ENCODE measurements at regions not wholly inside any gene's neighbourhood (a gene's known extent, or its start where the extent isn't known, plus 50 kb on each side); places are given as distances from the start of the nearest gene placed in this dataset.

- TF ChIP-seq CTCF (IDR thresholded peaks at IDR 0.05) (no peak), EZH2 (IDR thresholded peaks at IDR 0.05; ENCODE audit: borderline replicate concordance, insufficient read depth, low read depth, low read length, poor library complexity, severe bottlenecking) (no peak)
Measured at GRCh38 chr2:6010163-6010562, 318.0 kb downstream of the SOX11 start.

All from B cell (primary cell).